ENCODE measurements at regions not wholly inside any gene's neighbourhood (a gene's known extent, or its start where the extent isn't known, plus 50 kb on each side); places are given as distances from the start of the nearest gene placed in this dataset.

GRCh38 chr21:41090981-41091380 lies 77.0 kb upstream of the BACE2 start (continued):
- no peak for TF ChIP-seq ZBTB33 (IDR thresholded peaks at IDR 0.05; ENCODE audit: borderline replicate concordance, low read depth)
- no peak for TF ChIP-seq NFIC (IDR thresholded peaks at IDR 0.05; ENCODE audit: borderline replicate concordance)
- TF ChIP-seq TCF12 (IDR thresholded peaks at IDR 0.05): no peak
- TF ChIP-seq NRF1 (IDR thresholded peaks at IDR 0.05; ENCODE audit: low read depth, low read length): no peak
- no peak for TF ChIP-seq USF2 (IDR thresholded peaks at IDR 0.05; ENCODE audit: borderline replicate concordance, low read depth, low read length)

- Histone ChIP-seq H3K27ac (ENCODE audit: low read depth in 2 of 2, low read length in 1 of 2) (no peak overlapping the region), H3K9ac (no peak overlapping the region), H3K9me3 (no peaks in the 10 kb centered on the region), H3K36me3 (replicated peaks in 1 of 2; ENCODE audit: control insufficient read depth in 1 of 2, insufficient read depth in 2 of 2, low read length in 1 of 2) (no peaks in the 10 kb centered on the region), H3K27me3 (ENCODE audit: insufficient read depth) (no peaks in the 10 kb centered on the region), H3K4me3 (ENCODE audit: low read depth in 2 of 2, low read length in 1 of 2) (no peak overlapping the region), H3K4me2 (no peak overlapping the region), H3K9me2 (no peaks in the 10 kb centered on the region), H3F3A (replicated peaks; ENCODE audit: insufficient read depth) (no peaks in the 10 kb centered on the region), H3K79me2 (ENCODE audit: insufficient read depth) (no peaks in the 10 kb centered on the region), H2AFZ (ENCODE audit: low read depth) (no peak overlapping the region), H3K4me1 (ENCODE audit: control insufficient read depth in 1 of 2, insufficient read depth in 2 of 2, low read depth in 1 of 2, low read length in 1 of 2) (no peaks in the 10 kb centered on the region; a peak in 2 of 4 replicates), H4K20me1 (ENCODE audit: insufficient read depth) (no peaks in the 10 kb centered on the region)
- DNase-seq: no peak
- 48% methylated on average over 2 of the region's 2 CpGs for WGBS (ENCODE audit: low lambda C conversion rate)
- CTCF ChIA-PET: no interaction called here
- POLR2A ChIA-PET: no interaction called here
- TF ChIP-seq GABPA (IDR thresholded peaks at IDR 0.05; ENCODE audit: low read depth) (no peak), TEAD4 (IDR thresholded peaks at IDR 0.05; ENCODE audit: borderline replicate concordance, insufficient read depth) (no peak), SIN3A (IDR thresholded peaks at IDR 0.05; ENCODE audit: borderline replicate concordance, low read depth, low read length) (no peak), RCOR1 (IDR thresholded peaks at IDR 0.05; ENCODE audit: low read length) (no peak), MXI1 (IDR thresholded peaks at IDR 0.05; ENCODE audit: low read depth, low read length) (no peak), REST (IDR thresholded peaks at IDR 0.05; ENCODE audit: low read depth, low read length) (no peak), EP300 (IDR thresholded peaks at IDR 0.05; ENCODE audit: borderline replicate concordance in 1 of 2, low read depth in 1 of 2, low read length in 1 of 2) (no peak), TCF12 (IDR thresholded peaks at IDR 0.05) (no peak), RAD21 (IDR thresholded peaks at IDR 0.05; ENCODE audit: low read length) (no peak), IRF3 (IDR thresholded peaks at IDR 0.05; ENCODE audit: low read depth, low read length) (no peak), ELF1 (IDR thresholded peaks at IDR 0.05) (no peak), FOXM1 (IDR thresholded peaks at IDR 0.05; ENCODE audit: low read depth) (no peak), GATA2 (CRISPR knock-in tag; IDR thresholded peaks at IDR 0.05) (no peak), YY1 (IDR thresholded peaks at IDR 0.05; ENCODE audit: low read depth) (no peak), FOXJ3 (CRISPR knock-in tag; IDR thresholded peaks at IDR 0.05) (no peak), USF2 (IDR thresholded peaks at IDR 0.05; ENCODE audit: borderline replicate concordance, low read depth, low read length) (no peak), CHD2 (IDR thresholded peaks at IDR 0.05; ENCODE audit: low read length, partially characterized antibody) (no peak), ZBTB33 (IDR thresholded peaks at IDR 0.05; ENCODE audit: borderline replicate concordance, low read depth) (no peak)
These were observed 76.3 kb upstream of the BACE2 start for GRCh38 chr21:41091616-41092015.

Data from SK-N-SH (cell line).